ENCODE measurements at regions not wholly inside any gene's neighbourhood (a gene's known extent, or its start where the extent isn't known, plus 50 kb on each side); places are given as distances from the start of the nearest gene placed in this dataset.

DNA sequence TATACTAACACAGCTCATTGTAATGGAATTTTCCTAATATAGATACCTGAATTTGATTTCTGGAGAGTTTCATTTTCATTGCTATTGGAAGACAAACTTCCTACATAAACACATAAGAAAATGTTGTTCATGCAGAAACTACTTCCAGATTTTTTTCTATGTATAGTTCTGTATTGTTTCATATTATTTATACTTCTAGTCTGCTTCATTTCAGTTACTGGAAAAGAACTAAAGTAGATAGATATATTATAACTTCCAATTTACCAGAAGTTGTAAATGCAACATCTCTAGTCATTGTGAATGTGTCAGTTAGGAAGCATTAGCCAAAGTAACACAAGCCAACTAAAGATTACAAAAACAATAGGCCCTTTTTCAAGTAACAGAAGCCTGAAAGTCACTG, 147.3 kb upstream of the ZNF385D start (continued):
- TF ChIP-seq EZH2 (IDR thresholded peaks at IDR 0.05; ENCODE audit: low read depth, low read length, severe bottlenecking): no peak
- TF ChIP-seq SIN3A (conservative IDR thresholded peaks at IDR 0.05 in 1 of 2, IDR thresholded peaks at IDR 0.05 in 1 of 2; ENCODE audit: low read depth in 1 of 2, low read length in 2 of 2): no peak
- TF ChIP-seq SP4 (IDR thresholded peaks at IDR 0.05; ENCODE audit: low read length): no peak
- no peak for TF ChIP-seq TAF1 (IDR thresholded peaks at IDR 0.05; ENCODE audit: low read depth, low read length)

Measured in H1 (cell line).